ENCODE measurements at regions not wholly inside any gene's neighbourhood (a gene's known extent, or its start where the extent isn't known, plus 50 kb on each side); places are given as distances from the start of the nearest gene placed in this dataset.

- Histone ChIP-seq H3K4me1 (ENCODE audit: control insufficient read depth in 2 of 2, insufficient read depth in 2 of 2, low read length in 1 of 2) (peaks cover 0 to 3% of the 10 kb centered on the region in 2 donors), H3K27me3 (ENCODE audit: control insufficient read depth in 1 of 2, insufficient read depth in 2 of 2, low read length in 2 of 2) (no peaks in the 10 kb centered on the region), H3K4me3 (ENCODE audit: low read depth in 1 of 2, low read length in 2 of 2) (no peak overlapping the region), H3K27ac (ENCODE audit: low read depth in 2 of 2, low read length in 1 of 2) (no peak overlapping the region), H3K36me3 (ENCODE audit: control insufficient read depth in 2 of 2, insufficient read depth in 2 of 2, low read length in 1 of 2) (no peaks in the 10 kb centered on the region), H3K9me3 (ENCODE audit: control insufficient read depth in 2 of 2, insufficient read depth in 1 of 2, low read depth in 1 of 2, low read length in 1 of 2) (no peaks in the 10 kb centered on the region)
- WGBS, 2 donors = 74 to 77% methylated on average over 13 of the region's 13 CpGs
Measured at GRCh38 chr12:94732367-94732990, 82.1 kb upstream of the TMCC3 start.

GRCh38 chr12:94731733-94732360 lies 81.5 kb upstream of the TMCC3 start:
- H3K4me1 ChIP-seq (ENCODE audit: control insufficient read depth in 2 of 2, insufficient read depth in 2 of 2, low read length in 1 of 2) = peaks cover 0 to 3% of the 10 kb centered on the region in 2 donors
- H3K36me3 ChIP-seq (ENCODE audit: control insufficient read depth in 2 of 2, insufficient read depth in 2 of 2, low read length in 1 of 2) = no peaks in the 10 kb centered on the region
- no peaks in the 10 kb centered on the region for H3K9me3 ChIP-seq (ENCODE audit: control insufficient read depth in 2 of 2, insufficient read depth in 1 of 2, low read depth in 1 of 2, low read length in 1 of 2)
- H3K27me3 ChIP-seq (ENCODE audit: control insufficient read depth in 1 of 2, insufficient read depth in 2 of 2, low read length in 2 of 2) = no peaks in the 10 kb centered on the region
- H3K27ac ChIP-seq (ENCODE audit: low read depth in 2 of 2, low read length in 1 of 2) = no peak overlapping the region
- 76 to 80% methylated on average over 10 of the region's 10 CpGs for WGBS, 2 donors
- no peak overlapping the region for H3K4me3 ChIP-seq (ENCODE audit: low read depth in 1 of 2, low read length in 2 of 2)

- Histone ChIP-seq H3K27ac (ENCODE audit: low read depth in 2 of 2, low read length in 1 of 2) (no peak overlapping the region), H3K27me3 (ENCODE audit: control insufficient read depth in 1 of 2, insufficient read depth in 2 of 2, low read length in 2 of 2) (no peaks in the 10 kb centered on the region), H3K36me3 (ENCODE audit: control insufficient read depth in 2 of 2, insufficient read depth in 2 of 2, low read length in 1 of 2) (no peaks in the 10 kb centered on the region), H3K4me1 (ENCODE audit: control insufficient read depth in 2 of 2, insufficient read depth in 2 of 2, low read length in 1 of 2) (peaks cover 0 to 3% of the 10 kb centered on the region in 2 donors), H3K4me3 (ENCODE audit: low read depth in 1 of 2, low read length in 2 of 2) (no peak overlapping the region), H3K9me3 (ENCODE audit: control insufficient read depth in 2 of 2, insufficient read depth in 1 of 2, low read depth in 1 of 2, low read length in 1 of 2) (no peaks in the 10 kb centered on the region)
- 86 to 91% methylated on average over 4 of the region's 4 CpGs for WGBS, 2 donors
Measured at GRCh38 chr12:94730847-94731246, 80.5 kb upstream of the TMCC3 start.

GRCh38 chr12:94726236-94726835 lies 76.0 kb upstream of the TMCC3 start:
- Histone ChIP-seq H3K4me3 (ENCODE audit: low read depth in 1 of 2, low read length in 2 of 2) (no peak overlapping the region), H3K36me3 (ENCODE audit: control insufficient read depth in 2 of 2, insufficient read depth in 2 of 2, low read length in 1 of 2) (no peaks in the 10 kb centered on the region), H3K4me1 (ENCODE audit: control insufficient read depth in 2 of 2, insufficient read depth in 2 of 2, low read length in 1 of 2) (no peaks in the 10 kb centered on the region), H3K9me3 (ENCODE audit: control insufficient read depth in 2 of 2, insufficient read depth in 1 of 2, low read depth in 1 of 2, low read length in 1 of 2) (no peaks in the 10 kb centered on the region), H3K27ac (ENCODE audit: low read depth in 2 of 2, low read length in 1 of 2) (no peak overlapping the region), H3K27me3 (ENCODE audit: control insufficient read depth in 1 of 2, insufficient read depth in 2 of 2, low read length in 2 of 2) (no peaks in the 10 kb centered on the region)
- WGBS, 2 donors = 83% methylated on average over 10 of the region's 10 CpGs

GRCh38 chr12:94725375-94726168 lies 75.2 kb upstream of the TMCC3 start:
- Histone ChIP-seq H3K4me1 (ENCODE audit: control insufficient read depth in 2 of 2, insufficient read depth in 2 of 2, low read length in 1 of 2) (no peaks in the 10 kb centered on the region), H3K27ac (ENCODE audit: low read depth in 2 of 2, low read length in 1 of 2) (no peak overlapping the region), H3K4me3 (ENCODE audit: low read depth in 1 of 2, low read length in 2 of 2) (no peak overlapping the region), H3K27me3 (ENCODE audit: control insufficient read depth in 1 of 2, insufficient read depth in 2 of 2, low read length in 2 of 2) (no peaks in the 10 kb centered on the region), H3K9me3 (ENCODE audit: control insufficient read depth in 2 of 2, insufficient read depth in 1 of 2, low read depth in 1 of 2, low read length in 1 of 2) (no peaks in the 10 kb centered on the region), H3K36me3 (ENCODE audit: control insufficient read depth in 2 of 2, insufficient read depth in 2 of 2, low read length in 1 of 2) (no peaks in the 10 kb centered on the region)
- 71 to 73% methylated on average over 8 of the region's 8 CpGs for WGBS, 2 donors

GRCh38 chr12:94722664-94723063 lies 72.3 kb upstream of the TMCC3 start:
- no peak overlapping the region for H3K27ac ChIP-seq (ENCODE audit: low read depth in 2 of 2, low read length in 1 of 2)
- WGBS, 2 donors = 78 to 92% methylated on average over 3 of the region's 3 CpGs
- no peaks in the 10 kb centered on the region for H3K36me3 ChIP-seq (ENCODE audit: control insufficient read depth in 2 of 2, insufficient read depth in 2 of 2, low read length in 1 of 2)

GRCh38 chr12:94721173-94721572 lies 70.8 kb upstream of the TMCC3 start:
- no peaks in the 10 kb centered on the region for H3K9me3 ChIP-seq (ENCODE audit: control insufficient read depth in 2 of 2, insufficient read depth in 1 of 2, low read depth in 1 of 2, low read length in 1 of 2)
- no peak overlapping the region for H3K27ac ChIP-seq (ENCODE audit: low read depth in 2 of 2, low read length in 1 of 2)
- no peak overlapping the region for H3K4me3 ChIP-seq (ENCODE audit: low read depth in 1 of 2, low read length in 2 of 2)
- H3K4me1 ChIP-seq (ENCODE audit: control insufficient read depth in 2 of 2, insufficient read depth in 2 of 2, low read length in 1 of 2) = no peaks in the 10 kb centered on the region
- WGBS, 2 donors = 89 to 94% methylated on average over 1 of the region's 1 CpG
- no peaks in the 10 kb centered on the region for H3K36me3 ChIP-seq (ENCODE audit: control insufficient read depth in 2 of 2, insufficient read depth in 2 of 2, low read length in 1 of 2)
- no peaks in the 10 kb centered on the region for H3K27me3 ChIP-seq (ENCODE audit: control insufficient read depth in 1 of 2, insufficient read depth in 2 of 2, low read length in 2 of 2)

More at GRCh38 chr12:94722664-94723063, 72.3 kb upstream of the TMCC3 start:
- H3K4me3 ChIP-seq (ENCODE audit: low read depth in 1 of 2, low read length in 2 of 2) = no peak overlapping the region
- no peaks in the 10 kb centered on the region for H3K27me3 ChIP-seq (ENCODE audit: control insufficient read depth in 1 of 2, insufficient read depth in 2 of 2, low read length in 2 of 2)
- no peaks in the 10 kb centered on the region for H3K4me1 ChIP-seq (ENCODE audit: control insufficient read depth in 2 of 2, insufficient read depth in 2 of 2, low read length in 1 of 2)
- H3K9me3 ChIP-seq (ENCODE audit: control insufficient read depth in 2 of 2, insufficient read depth in 1 of 2, low read depth in 1 of 2, low read length in 1 of 2) = no peaks in the 10 kb centered on the region

GRCh38 chr12:94718114-94718513 lies 67.8 kb upstream of the TMCC3 start:
- H3K27ac ChIP-seq (ENCODE audit: low read depth in 2 of 2, low read length in 1 of 2) = no peak overlapping the region

GRCh38 chr12:94717656-94718055 lies 67.3 kb upstream of the TMCC3 start:
- Histone ChIP-seq H3K9me3 (ENCODE audit: control insufficient read depth in 2 of 2, insufficient read depth in 1 of 2, low read depth in 1 of 2, low read length in 1 of 2) (no peaks in the 10 kb centered on the region), H3K27me3 (ENCODE audit: control insufficient read depth in 1 of 2, insufficient read depth in 2 of 2, low read length in 2 of 2) (no peaks in the 10 kb centered on the region), H3K4me1 (ENCODE audit: control insufficient read depth in 2 of 2, insufficient read depth in 2 of 2, low read length in 1 of 2) (no peaks in the 10 kb centered on the region), H3K4me3 (ENCODE audit: low read depth in 1 of 2, low read length in 2 of 2) (no peak overlapping the region), H3K36me3 (ENCODE audit: control insufficient read depth in 2 of 2, insufficient read depth in 2 of 2, low read length in 1 of 2) (no peaks in the 10 kb centered on the region), H3K27ac (ENCODE audit: low read depth in 2 of 2, low read length in 1 of 2) (no peak overlapping the region)
- 30 to 41% methylated on average over 1 of the region's 1 CpG for WGBS, 2 donors

More at GRCh38 chr12:94718114-94718513, 67.8 kb upstream of the TMCC3 start:
- no peaks in the 10 kb centered on the region for H3K36me3 ChIP-seq (ENCODE audit: control insufficient read depth in 2 of 2, insufficient read depth in 2 of 2, low read length in 1 of 2)
- H3K4me1 ChIP-seq (ENCODE audit: control insufficient read depth in 2 of 2, insufficient read depth in 2 of 2, low read length in 1 of 2) = no peaks in the 10 kb centered on the region
- 77 to 84% methylated on average over 1 of the region's 1 CpG for WGBS, 2 donors
- no peaks in the 10 kb centered on the region for H3K27me3 ChIP-seq (ENCODE audit: control insufficient read depth in 1 of 2, insufficient read depth in 2 of 2, low read length in 2 of 2)
- no peaks in the 10 kb centered on the region for H3K9me3 ChIP-seq (ENCODE audit: control insufficient read depth in 2 of 2, insufficient read depth in 1 of 2, low read depth in 1 of 2, low read length in 1 of 2)
- H3K4me3 ChIP-seq (ENCODE audit: low read depth in 1 of 2, low read length in 2 of 2) = no peak overlapping the region
